Right forelimb (tissue), 1 donor: ENCODE measurements at regions not wholly inside any gene's neighbourhood (a gene's known extent, or its start where the extent isn't known, plus 50 kb on each side); places are given as distances from the start of the nearest gene placed in this dataset.

ENCODE experiments used
- DNase-seq: peaks from one replicate; pipeline ENCODE4 v3.0.0-alpha.2; 2018

- no peak for DNase-seq
Measured at GRCh38 chr14:87152693-87153092, 840.3 kb downstream of the GALC start.

DNA sequence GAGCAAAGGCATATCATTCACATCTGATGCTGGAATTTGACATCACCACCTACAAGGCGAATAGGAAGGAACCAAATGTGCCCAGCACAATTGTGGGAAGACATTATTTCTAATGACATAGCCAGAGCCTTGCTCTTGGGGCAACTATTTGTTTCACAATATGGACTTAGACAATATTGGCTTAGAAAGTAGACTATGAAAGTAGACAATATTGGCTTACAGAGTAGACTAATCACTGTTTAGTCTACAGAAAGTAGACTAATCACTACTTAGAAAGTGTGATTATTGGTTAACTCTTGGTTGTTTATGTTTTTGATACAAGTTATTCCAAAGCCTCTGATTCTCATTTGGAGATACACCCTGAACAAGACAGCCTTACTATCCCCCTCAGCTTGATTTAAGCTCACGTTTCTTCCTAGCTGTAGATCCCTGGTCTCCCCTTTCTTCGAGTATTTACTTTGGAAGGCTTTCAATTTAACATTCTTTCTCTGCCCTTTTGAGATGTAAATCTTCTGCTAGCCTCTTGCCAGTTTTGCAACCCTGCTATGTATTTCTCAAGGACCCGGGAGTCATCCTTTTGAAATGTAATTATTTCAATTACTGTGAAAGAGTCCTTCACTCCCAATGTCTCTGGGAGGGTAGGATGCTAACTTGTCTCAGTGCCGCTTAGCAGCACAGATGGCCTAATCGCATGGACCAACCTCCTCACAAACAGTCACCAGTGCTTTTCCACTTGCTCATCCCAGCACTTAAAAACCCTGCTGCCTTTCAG lies 843.2 kb downstream of the GALC start:
- DNase-seq, result no peak

- DNase-seq, result no peak
Measured at GRCh38 chr14:87148655-87149054, 844.3 kb downstream of the GALC start.

- DNase-seq, result no peak
Measured at GRCh38 chr14:87142551-87143211, 850.3 kb downstream of the GALC start.

DNA sequence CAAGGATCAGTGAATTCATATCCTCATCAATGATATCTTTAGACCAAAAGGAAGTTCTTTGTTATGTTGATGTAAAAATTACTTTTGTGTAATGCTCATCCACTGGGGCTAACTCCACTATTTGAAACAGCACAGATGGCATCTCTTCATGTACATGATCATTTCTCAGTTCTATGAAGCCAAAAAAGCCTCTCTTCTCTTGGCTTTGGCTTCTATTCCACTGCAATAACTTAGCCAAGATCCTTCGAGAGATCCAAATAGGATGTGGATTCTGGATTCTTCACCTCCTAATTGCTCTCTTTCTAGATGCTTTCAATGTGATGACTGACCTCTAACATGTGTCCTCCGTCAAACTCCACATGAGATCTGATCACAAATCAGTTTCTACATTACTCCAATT lies 851.2 kb downstream of the GALC start:
- DNase-seq, result no peak

GRCh38 chr14:87139299-87139698 lies 853.7 kb downstream of the GALC start:
- DNase-seq, result no peak

DNA sequence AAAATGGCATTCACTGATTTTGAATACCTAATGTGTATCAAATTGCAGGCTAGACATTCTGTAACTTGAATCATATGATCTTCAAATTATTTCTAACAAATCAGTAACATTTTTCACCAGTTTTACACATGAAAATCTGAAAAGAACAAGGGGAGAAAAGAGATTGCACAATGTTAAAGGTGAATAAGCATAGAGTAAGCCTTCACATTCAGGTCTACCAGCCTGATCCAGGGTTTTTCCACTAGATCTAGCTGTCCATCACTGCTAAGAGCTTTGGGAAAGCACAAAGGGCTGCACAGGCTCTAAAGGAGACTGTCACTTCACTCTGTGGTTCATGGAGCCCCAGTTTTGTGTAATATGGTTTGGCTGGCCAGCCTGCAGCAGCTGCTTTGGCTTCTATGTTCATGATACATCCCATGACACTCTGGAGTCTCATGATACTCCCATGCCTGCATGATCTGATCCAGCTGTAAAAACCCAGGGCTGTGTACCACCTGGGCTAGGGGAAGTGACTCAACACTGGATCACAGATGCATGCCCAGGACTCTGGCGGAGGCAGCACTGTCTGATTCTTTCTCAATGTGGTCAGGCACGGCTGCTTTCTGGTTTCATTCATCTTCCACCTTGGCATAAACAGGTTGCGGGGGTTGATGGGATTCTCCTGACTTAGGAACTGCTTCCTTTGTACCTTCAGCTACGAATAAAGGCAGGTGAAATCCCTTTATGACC lies 859.7 kb downstream of the GALC start:
- DNase-seq, result no peak

GRCh38 chr14:87131879-87132278 lies 861.1 kb downstream of the GALC start:
- DNase-seq, result no peak

DNA sequence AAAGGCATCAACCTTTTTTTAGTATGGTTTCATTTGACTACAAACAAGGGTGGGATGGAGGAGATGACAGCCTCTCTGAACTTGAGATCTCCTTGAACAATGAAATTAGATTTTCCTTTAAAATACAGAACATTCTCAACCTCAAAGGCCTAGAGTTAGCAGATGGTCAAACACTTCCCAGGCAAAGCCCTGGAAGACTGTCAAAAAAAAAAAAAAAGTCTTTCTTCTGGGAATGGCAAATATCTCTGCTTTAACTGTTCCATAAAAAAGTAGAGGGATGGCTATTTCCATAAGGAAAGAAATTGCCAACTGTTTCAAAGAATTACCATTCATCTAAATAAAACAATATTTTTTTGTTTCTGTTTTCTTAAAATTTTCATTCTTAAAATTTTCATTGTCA lies 870.8 kb downstream of the GALC start:
- no peak for DNase-seq

DNA sequence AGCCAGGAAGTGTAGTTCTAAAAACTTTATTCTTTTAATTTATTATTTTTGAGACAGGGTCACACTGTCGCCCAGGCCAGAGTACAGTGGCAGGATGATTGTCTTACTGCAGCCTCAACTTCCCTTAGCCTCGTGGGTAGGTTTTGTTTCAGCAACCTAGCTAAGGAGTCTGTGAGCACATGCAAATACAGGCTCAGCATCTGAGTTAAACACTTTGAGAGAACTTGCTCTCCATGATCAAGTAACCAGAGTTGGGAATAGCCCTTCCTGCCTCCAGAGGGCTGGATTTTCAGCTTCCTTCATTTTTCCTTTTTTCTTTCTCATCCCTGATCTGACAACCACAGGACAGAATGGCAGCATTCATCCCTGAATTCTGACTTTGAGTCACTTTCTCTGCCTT lies 871.3 kb downstream of the GALC start:
- DNase-seq, result no peak

- DNase-seq, result no peak
Measured at GRCh38 chr14:87115234-87115633, 877.7 kb downstream of the GALC start.

- DNase-seq, result no peak
Measured at GRCh38 chr14:87113286-87113685, 879.7 kb downstream of the GALC start.

GRCh38 chr14:87111741-87112140 lies 881.2 kb downstream of the GALC start:
- DNase-seq, result peak; percentile 50

- no peak for DNase-seq
Measured at GRCh38 chr14:87111126-87111525, 881.9 kb downstream of the GALC start.

GRCh38 chr14:87109271-87109670 lies 883.7 kb downstream of the GALC start:
- DNase-seq, result no peak

DNA sequence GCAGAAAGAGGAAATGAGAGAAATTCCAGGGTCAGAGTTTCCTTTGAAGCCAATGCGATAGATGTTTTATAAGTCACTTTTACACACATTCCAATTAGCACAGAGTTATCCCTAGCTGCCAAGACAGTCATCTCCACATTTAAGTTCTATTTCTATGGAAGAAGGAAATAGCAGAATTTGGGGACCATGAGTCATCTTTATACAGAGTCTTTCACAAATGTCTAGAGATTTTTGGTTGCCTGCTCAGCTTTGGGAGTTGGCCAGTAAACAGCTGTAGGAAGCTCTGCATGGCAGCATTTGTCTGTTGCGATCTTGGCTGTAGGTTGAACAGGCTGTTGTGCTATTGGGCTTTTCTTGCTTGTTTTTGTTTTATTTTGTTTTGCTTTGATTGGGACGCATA lies 884.3 kb downstream of the GALC start:
- DNase-seq, result no peak

DNA sequence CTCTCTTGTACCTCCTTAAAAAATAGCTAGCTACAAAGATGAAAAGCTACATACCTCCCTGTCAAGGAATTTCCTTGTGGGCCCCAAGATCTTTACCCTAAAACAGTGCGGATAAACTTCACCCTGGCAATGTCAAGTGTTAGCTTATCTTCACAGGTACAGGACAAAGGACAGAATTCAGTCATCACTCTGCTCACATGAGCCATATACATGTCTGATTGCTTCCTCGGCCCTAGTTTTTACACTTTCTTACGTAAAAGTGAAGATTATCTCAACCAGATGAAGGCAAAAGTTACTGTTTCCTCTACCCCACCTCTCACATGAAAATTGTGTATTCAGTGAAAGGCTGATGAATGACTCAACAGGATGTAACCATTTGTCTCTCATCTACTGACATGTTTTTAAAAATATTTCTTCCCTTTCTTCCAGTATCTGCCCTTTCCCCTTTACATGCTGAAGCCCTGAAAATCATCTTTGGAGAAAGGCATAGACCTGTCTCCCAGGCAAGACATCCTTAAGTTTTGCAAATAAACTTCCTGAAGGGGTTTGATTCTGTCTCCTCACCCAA lies 890.1 kb downstream of the GALC start:
- DNase-seq, result no peak

DNA sequence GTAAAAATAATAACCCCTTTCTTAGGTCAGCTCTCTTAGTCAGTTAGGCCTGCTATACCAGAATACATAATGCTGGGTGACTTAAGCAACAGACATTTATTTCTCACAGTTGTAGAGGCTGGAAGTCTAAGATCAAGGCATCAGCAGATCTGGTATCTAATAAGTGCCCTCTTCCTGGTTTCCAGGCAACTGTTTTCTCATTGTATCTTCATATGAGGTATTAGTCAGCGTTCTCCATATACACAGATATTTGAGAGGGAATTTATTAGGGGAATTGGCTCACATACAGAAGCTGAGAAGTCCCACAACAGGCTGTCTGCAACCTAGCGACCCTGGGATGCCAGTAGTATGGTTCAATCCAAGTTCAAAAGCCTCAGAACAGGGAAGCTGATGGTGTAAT lies 896.0 kb downstream of the GALC start:
- no peak for DNase-seq

DNA sequence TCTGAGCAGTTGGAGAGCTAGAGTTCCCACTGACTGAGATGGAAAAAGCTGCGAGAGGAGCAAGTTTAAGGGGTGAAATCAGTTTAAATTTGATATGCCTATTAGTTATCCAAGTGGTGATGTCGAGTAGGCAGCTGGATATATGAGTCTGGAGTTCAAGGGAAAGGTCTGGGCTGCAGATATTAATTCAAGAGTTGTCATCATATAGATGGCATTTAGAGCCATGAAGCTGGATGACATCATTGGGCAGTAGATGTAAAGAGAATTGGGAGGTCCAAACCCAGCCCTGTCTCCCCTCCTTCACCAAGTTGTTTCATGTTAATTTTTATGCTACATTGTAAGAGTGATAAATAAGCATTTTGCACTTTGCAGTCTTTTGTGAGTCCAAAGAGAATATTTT lies 898.1 kb downstream of the GALC start:
- no peak for DNase-seq

DNA sequence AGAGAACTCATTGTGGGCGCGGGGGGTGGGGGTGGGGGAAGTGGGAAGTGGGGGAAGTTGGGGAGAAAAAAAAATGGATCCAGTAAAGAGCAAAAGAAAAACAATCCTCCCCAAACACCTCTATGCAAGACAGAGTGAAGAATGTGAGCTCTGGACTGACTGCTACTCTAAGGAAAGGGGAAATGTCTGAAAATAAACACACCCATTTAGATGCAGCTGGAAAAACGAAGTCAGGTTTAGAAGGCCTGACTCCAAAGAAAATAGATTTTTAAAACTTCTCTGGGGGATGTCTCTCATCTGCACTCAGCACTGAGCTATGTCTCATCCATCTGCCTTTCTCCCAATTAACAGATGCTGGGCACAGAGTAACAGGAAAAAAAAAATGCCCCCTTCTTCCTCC lies 904.4 kb downstream of the GALC start:
- no peak for DNase-seq

GRCh38 chr14:87087881-87088280 lies 905.1 kb downstream of the GALC start:
- DNase-seq, result no peak

GRCh38 chr14:87084908-87085307 lies 908.1 kb downstream of the GALC start:
- DNase-seq, result no peak

- no peak for DNase-seq
Measured at GRCh38 chr14:87082917-87083316, 910.1 kb downstream of the GALC start.

- no peak for DNase-seq
Measured at GRCh38 chr14:87081004-87081403, 912.0 kb downstream of the GALC start.
